Liver (tissue), 7 donors: ENCODE measurements at regions not wholly inside any gene's neighbourhood (a gene's known extent, or its start where the extent isn't known, plus 50 kb on each side); places are given as distances from the start of the nearest gene placed in this dataset.

Source experiments
- DNase-seq: peaks from one replicate; pipeline ENCODE4 v3.0.0-alpha.2; 2017; ENCODE audit warnings: low spot score
- H3K27ac ChIP-seq, 2 donors: one replicate each; pipeline ENCODE4 v1.7.0; 2013; ENCODE audit warnings: inconsistent platforms in 2 of 2, low read length in 2 of 2, control low read depth in 1 of 2, low read depth in 1 of 2, mild to moderate bottlenecking in 1 of 2
- H3K27me3 ChIP-seq, 4 donors: one replicate each; pipeline versions ENCODE4 v1.6.1 to v1.7.0; 2013; ENCODE audit warnings: low read length in 3 of 4, inconsistent platforms in 1 of 4, mild to moderate bottlenecking in 1 of 4, moderate library complexity in 1 of 4; ENCODE audit not compliant: control insufficient read depth in 4 of 4, insufficient read depth in 4 of 4
- H3K36me3 ChIP-seq, 4 donors: one replicate each; pipeline versions ENCODE4 v1.6.1 to v1.7.0; 2013; ENCODE audit warnings: low read length in 3 of 4, mild to moderate bottlenecking in 3 of 4, low read depth in 1 of 4, moderate library complexity in 1 of 4; ENCODE audit not compliant: control insufficient read depth in 4 of 4, insufficient read depth in 3 of 4
- H3K4me1 ChIP-seq, 4 donors: one replicate each; pipeline versions ENCODE4 v1.6.1 to v1.7.0; 2013; ENCODE audit warnings: low read length in 3 of 4, mild to moderate bottlenecking in 3 of 4, moderate library complexity in 1 of 4; ENCODE audit not compliant: control insufficient read depth in 4 of 4, insufficient read depth in 4 of 4
- H3K4me3 ChIP-seq, 3 donors: one replicate each; pipeline versions ENCODE4 v1.6.1 to v1.7.0; 2013; ENCODE audit warnings: low read length in 3 of 3, control low read depth in 1 of 3, low read depth in 1 of 3, mild to moderate bottlenecking in 1 of 3
- H3K9ac ChIP-seq, 2 donors: one replicate each; pipeline ENCODE4 v1.7.0; 2013; ENCODE audit warnings: low read length in 2 of 2, mild to moderate bottlenecking in 2 of 2, moderate library complexity in 2 of 2, control low read depth in 1 of 2, low read depth in 1 of 2
- H3K9me3 ChIP-seq, 4 donors: one replicate each; pipeline versions ENCODE4 v1.6.1 to v1.7.0; 2013; ENCODE audit warnings: low read length in 3 of 4; ENCODE audit not compliant: control insufficient read depth in 4 of 4
- FOXA1 ChIP-seq: IDR thresholded peaks from 2 replicates; pipeline ENCODE4 v1.6.1; 2016; ENCODE audit warnings: antibody characterized with exemption
- FOXA2 ChIP-seq: IDR thresholded peaks from 2 replicates; pipeline ENCODE4 v1.6.1; 2016; ENCODE audit warnings: antibody characterized with exemption
- GABPA ChIP-seq, 2 donors: IDR thresholded peaks in 1 of 2; conservative IDR thresholded peaks in 1 of 2; 2 replicates each; pipeline ENCODE4 v1.6.1; 2016; ENCODE audit warnings: antibody characterized with exemption in 2 of 2, mild to moderate bottlenecking in 1 of 2, moderate library complexity in 1 of 2
- HNF4A ChIP-seq, 2 donors: conservative IDR thresholded peaks; 2 replicates each; pipeline ENCODE4 v1.6.1; 2016; ENCODE audit warnings: antibody characterized with exemption in 2 of 2, mild to moderate bottlenecking in 2 of 2
- HNF4G ChIP-seq: IDR thresholded peaks from 2 replicates; pipeline ENCODE4 v1.6.1; 2016; ENCODE audit warnings: antibody characterized with exemption
- JUND ChIP-seq, 2 donors: IDR thresholded peaks; 2 replicates each; pipeline ENCODE4 v1.6.1; 2016; ENCODE audit warnings: antibody characterized with exemption in 2 of 2
- RAD21 ChIP-seq, 2 donors: IDR thresholded peaks; 2 replicates each; pipeline ENCODE4 v1.6.1; 2016; ENCODE audit warnings: antibody characterized with exemption in 2 of 2, mild to moderate bottlenecking in 2 of 2
- REST ChIP-seq: IDR thresholded peaks from 2 replicates; pipeline ENCODE4 v1.6.1; 2016; ENCODE audit warnings: antibody characterized with exemption, mild to moderate bottlenecking
- SP1 ChIP-seq: IDR thresholded peaks from 2 replicates; pipeline ENCODE4 v1.6.1; 2018; ENCODE audit warnings: antibody characterized with exemption, mild to moderate bottlenecking
- YY1 ChIP-seq: IDR thresholded peaks from 2 replicates; pipeline ENCODE4 v1.6.1; 2016; ENCODE audit warnings: antibody characterized with exemption, mild to moderate bottlenecking
- WGBS: extraction: QIAGEN DNeasy Blood & Tissue Kit; methylation state at CpG from one replicate; pipeline ENCODE4 v1.1.7; 2013; 5-methylcytosine and 5-hydroxymethylcytosine counted together
- TF ChIP-seq, protein P1 (sequence below): IDR thresholded peaks from 2 replicates; pipeline ENCODE4 v1.6.1; 2016; ENCODE audit warnings: antibody characterized with exemption
- donor health status: healthy.
- donor health status: healthy.
- donor health status: healthy.
- donor health status: healthy.

- Histone ChIP-seq H3K27me3 (peaks cover 0 to 3% (median 0%) of the 10 kb centered on the region in 4 donors), H3K4me3 (no peak overlapping the region), H3K27ac (no peak overlapping the region), H3K9me3 (no peaks in the 10 kb centered on the region), H3K36me3 (no peaks in the 10 kb centered on the region), H3K4me1 (no peaks in the 10 kb centered on the region), H3K9ac (no peak overlapping the region)
- WGBS = 36% methylated on average over 2 of the region's 2 CpGs
- no peak for DNase-seq
- TF ChIP-seq FOXA2 = no peak
- no peak for TF ChIP-seq FOXA1
- no peak for TF ChIP-seq YY1
- TF ChIP-seq HNF4G = no peak
- no peak for TF ChIP-seq GABPA (IDR thresholded peaks at IDR 0.05 in 1 of 2, conservative IDR thresholded peaks at IDR 0.05 in 1 of 2)
- TF ChIP-seq JUND (IDR thresholded peaks at IDR 0.05) = no peak
Observed at GRCh38 chr4:29046186-29046585, 1674.0 kb upstream of the PCDH7 start.

DNA sequence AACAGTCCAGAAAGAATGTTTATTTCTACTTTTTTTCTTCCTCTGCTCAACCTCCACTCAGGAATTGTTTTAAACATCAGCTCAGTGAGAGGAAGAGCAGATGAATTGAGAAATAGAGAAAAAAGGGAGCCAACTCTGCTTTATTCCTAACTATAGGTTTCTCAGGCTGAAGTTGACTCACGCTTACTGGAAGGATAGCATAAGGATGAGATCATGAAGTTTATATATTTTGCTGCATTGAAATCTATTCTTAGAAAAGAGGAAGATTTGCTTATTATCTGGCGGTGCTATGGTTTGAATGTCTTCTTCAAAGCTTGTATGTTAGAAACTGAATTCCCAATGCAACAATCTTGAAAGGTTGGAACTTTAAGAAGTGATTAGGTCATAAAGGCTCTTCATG, 1673.4 kb upstream of the PCDH7 start:
- peaks cover 0 to 3% (median 0%) of the 10 kb centered on the region in 4 donors for H3K27me3 ChIP-seq
- H3K36me3 ChIP-seq = no peaks in the 10 kb centered on the region
- no peak overlapping the region for H3K4me3 ChIP-seq
- whole genome bisulfite sequencing = 81% methylated on average over 2 of the region's 2 CpGs
- H3K9ac ChIP-seq = no peak overlapping the region
- H3K9me3 ChIP-seq = no peaks in the 10 kb centered on the region
- TF ChIP-seq HNF4G = no peak
- TF ChIP-seq RAD21 (IDR thresholded peaks at IDR 0.05) = no peak
- no peak for TF ChIP-seq SP1
- TF ChIP-seq REST = no peak
- TF ChIP-seq, protein P1, sequence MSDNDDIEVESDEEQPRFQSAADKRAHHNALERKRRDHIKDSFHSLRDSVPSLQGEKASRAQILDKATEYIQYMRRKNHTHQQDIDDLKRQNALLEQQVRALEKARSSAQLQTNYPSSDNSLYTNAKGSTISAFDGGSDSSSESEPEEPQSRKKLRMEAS = no peak
- no peak for TF ChIP-seq HNF4A (conservative IDR thresholded peaks at IDR 0.05)
- H3K4me1 ChIP-seq = no peaks in the 10 kb centered on the region
- H3K27ac ChIP-seq = no peak overlapping the region
- DNase-seq = no peak

- no peak overlapping the region for H3K27ac ChIP-seq
- H3K4me3 ChIP-seq = no peak overlapping the region
- H3K9ac ChIP-seq = no peak overlapping the region
- TF ChIP-seq SP1 (no peak), FOXA1 (no peak), REST (no peak)
- H3K36me3 ChIP-seq = no peaks in the 10 kb centered on the region
- no peaks in the 10 kb centered on the region for H3K4me1 ChIP-seq
- H3K27me3 ChIP-seq = peaks cover 0 to 3% (median 0%) of the 10 kb centered on the region in 4 donors
- 92% methylated on average over 28 of the region's 28 CpGs for WGBS
- H3K9me3 ChIP-seq = no peaks in the 10 kb centered on the region
- DNase-seq = no peak
Observed at GRCh38 chr4:29047341-29048041, 1672.7 kb upstream of the PCDH7 start.
